ENCODE measurements at regions not wholly inside any gene's neighbourhood (a gene's known extent, or its start where the extent isn't known, plus 50 kb on each side); places are given as distances from the start of the nearest gene placed in this dataset.

GRCh38 chr4:149140841-149141240, 674.8 kb downstream of the IQCM start:
- Histone ChIP-seq H3K9me3 (ENCODE audit: insufficient read depth in 2 of 2, low read depth in 1 of 2, low read length in 1 of 2) (no peaks in the 10 kb centered on the region), H3K27ac (ENCODE audit: low read depth, low read length) (no peak overlapping the region), H4K8ac (ENCODE audit: extremely low read depth, insufficient read depth, low read length) (no peak overlapping the region), H2BK20ac (ENCODE audit: low read length) (no peak overlapping the region), H3K23ac (ENCODE audit: insufficient read length) (no peak overlapping the region), H4K5ac (ENCODE audit: insufficient read length, low read depth, low read length) (no peak overlapping the region), H3K23me2 (ENCODE audit: low read depth, low read length) (no peaks in the 10 kb centered on the region; the same call in 1 of the 2 replicates), H4K91ac (replicated peaks; ENCODE audit: insufficient read length, low read length) (no peak overlapping the region), H3K4me1 (replicated peaks in 1 of 4; ENCODE audit: control insufficient read depth in 3 of 4, insufficient read depth in 4 of 4, low read length in 3 of 4) (peaks cover 0 to 3% (median 0%) of the 10 kb centered on the region in 4 experiments; a peak in 1 of 7 replicates), H2BK5ac (ENCODE audit: low read depth, low read length) (no peak overlapping the region), H3K4me2 (ENCODE audit: insufficient read depth in 1 of 2, low read depth in 2 of 2, low read length in 2 of 2) (no peak overlapping the region), H2AK5ac (ENCODE audit: low read depth, low read length) (no peak overlapping the region), H3K4me3 (ENCODE audit: extremely low read depth in 1 of 4, insufficient read depth in 2 of 4, low read depth in 3 of 4, low read length in 4 of 4) (no peak overlapping the region), H4K20me1 (replicated peaks in 1 of 2; ENCODE audit: control insufficient read depth in 1 of 2, insufficient read depth in 2 of 2, low read length in 2 of 2) (no peaks in the 10 kb centered on the region), H3K18ac (ENCODE audit: extremely low read depth, low read length) (no peak overlapping the region), H3K79me1 (ENCODE audit: low read depth, low read length) (no peaks in the 10 kb centered on the region), H2AFZ (ENCODE audit: low read length) (no peak overlapping the region), H2BK12ac (ENCODE audit: low read depth, low read length) (no peak overlapping the region), H3K56ac (replicated peaks; ENCODE audit: insufficient read length, low read depth, low read length) (no peak overlapping the region), H3K79me2 (ENCODE audit: control insufficient read depth in 1 of 2, insufficient read depth in 2 of 2, low read length in 2 of 2) (no peaks in the 10 kb centered on the region), H3K4ac (replicated peaks; ENCODE audit: insufficient read length, low read depth, low read length) (no peak overlapping the region), H2BK120ac (replicated peaks; ENCODE audit: low read depth, low read length) (no peak overlapping the region), H3K9ac (replicated peaks in 1 of 4; ENCODE audit: extremely low read depth in 1 of 4, low read depth in 3 of 4, low read length in 3 of 4) (no peak overlapping the region), H3K14ac (ENCODE audit: insufficient read length) (no peak overlapping the region), H2BK15ac (ENCODE audit: low read length) (no peak overlapping the region), H3K27me3 (replicated peaks in 1 of 4; ENCODE audit: control insufficient read depth in 3 of 4, extremely low read depth in 1 of 4, insufficient read depth in 3 of 4, low read length in 3 of 4) (no peaks in the 10 kb centered on the region), H3K36me3 (ENCODE audit: control insufficient read depth in 2 of 4, insufficient read depth in 4 of 4, low read length in 3 of 4) (no peaks in the 10 kb centered on the region)
- CTCF ChIA-PET (ENCODE audit: partially characterized antibody) = no interaction called here
- FAIRE-seq = no peak
- WGBS, 2 experiments (ENCODE audit: extremely low coverage in 1 of 2, insufficient coverage in 1 of 2, insufficient read length in 1 of 2, insufficient replicate concordance in 2 of 2, low coverage in 1 of 2, low lambda C conversion rate in 2 of 2, missing lambda C conversion rate in 1 of 2) = 88% methylated on average over 2 of the region's 2 CpGs; no CpG with 5 or more reads in 1 of the 2 experiments
- POLR2A ChIA-PET (ENCODE audit: partially characterized antibody) = no interaction called here
- DNase-seq (ENCODE audit: low read depth in 1 of 2, low spot score in 2 of 2) = no peak
- TF ChIP-seq BCL11A (IDR thresholded peaks at IDR 0.05; ENCODE audit: low read depth in 2 of 2, low read length in 2 of 2) (no peak), BRCA1 (IDR thresholded peaks at IDR 0.05; ENCODE audit: low read depth, low read length) (no peak), SP2 (IDR thresholded peaks at IDR 0.05; ENCODE audit: low read length) (no peak), HDAC6 (IDR thresholded peaks at IDR 0.05; ENCODE audit: low read depth, low read length) (no peak), BACH1 (IDR thresholded peaks at IDR 0.05; ENCODE audit: low read length) (no peak), SRF (IDR thresholded peaks at IDR 0.05; ENCODE audit: low read depth, low read length) (no peak), ZNF274 (IDR thresholded peaks at IDR 0.05; ENCODE audit: borderline replicate concordance, extremely low read depth, low read length) (no peak), RAD21 (IDR thresholded peaks at IDR 0.05 in 1 of 2, conservative IDR thresholded peaks at IDR 0.05 in 1 of 2; ENCODE audit: low read depth in 2 of 2, low read length in 2 of 2) (no peak)

Measured in H1 (cell line).